Neuronal stem cell (in vitro differentiated cells): ENCODE measurements at regions not wholly inside any gene's neighbourhood (a gene's known extent, or its start where the extent isn't known, plus 50 kb on each side); places are given as distances from the start of the nearest gene placed in this dataset.
"Not testable (repeated sequence)": the region's sequence is repeated elsewhere in the genome, so short reads cannot be mapped to it uniquely, and the experiment has no call there.

Experiments
- DNase-seq: peaks from one replicate; pipeline ENCODE4 v3.0.0-alpha.2; 2013; ENCODE audit warnings: low spot score
- H2AFZ ChIP-seq: one replicate; pipeline ENCODE4 v1.6.1; 2013; ENCODE audit warnings: mild to moderate bottlenecking, low read length, inconsistent platforms
- H2AK5ac ChIP-seq: 2 replicates; pipeline ENCODE4 v1.6.1; 2013; ENCODE audit warnings: low read depth, mild to moderate bottlenecking, inconsistent platforms, low read length, moderate library complexity, mixed read lengths
- H2BK120ac ChIP-seq: 2 replicates; pipeline ENCODE4 v1.6.1; 2013; ENCODE audit warnings: low read depth, mild to moderate bottlenecking, inconsistent platforms, low read length, moderate library complexity, mixed read lengths
- H2BK12ac ChIP-seq: one replicate; pipeline ENCODE4 v1.6.1; 2013; ENCODE audit warnings: low read length, inconsistent platforms
- H2BK15ac ChIP-seq: 2 replicates; pipeline ENCODE4 v1.6.1; 2013; ENCODE audit warnings: mild to moderate bottlenecking, low read length, inconsistent platforms, mixed read lengths
- H2BK5ac ChIP-seq: one replicate; pipeline ENCODE4 v1.6.1; 2013; ENCODE audit warnings: inconsistent platforms, mild to moderate bottlenecking, low read length, moderate library complexity
- H3K14ac ChIP-seq: one replicate; pipeline ENCODE4 v1.6.1; 2013; ENCODE audit warnings: low read length, inconsistent platforms
- H3K18ac ChIP-seq: 2 replicates; pipeline ENCODE4 v1.6.1; 2013; ENCODE audit warnings: low read length, inconsistent platforms
- H3K23ac ChIP-seq: 2 replicates; pipeline ENCODE4 v1.6.1; 2013; ENCODE audit warnings: low read depth, mild to moderate bottlenecking, mixed read lengths, low read length, inconsistent platforms; ENCODE audit not compliant: poor library complexity
- H3K27ac ChIP-seq: replicated peaks from 3 replicates; pipeline ENCODE4 v1.5.1; 2013; ENCODE audit warnings: low read length, inconsistent platforms
- H3K27me3 ChIP-seq, 3 experiments: 2 replicates each; pipeline ENCODE4 v1.6.1; 2013; ENCODE audit warnings: low read length in 3 of 3, mild to moderate bottlenecking in 2 of 3, inconsistent platforms in 1 of 3, low read depth in 1 of 3, mixed read lengths in 1 of 3, moderate library complexity in 1 of 3; ENCODE audit not compliant: control insufficient read depth in 3 of 3, insufficient read depth in 3 of 3
- H3K36me3 ChIP-seq, 2 donors: replicated peaks in 1 of 2; 2 replicates each; pipeline ENCODE4 v1.6.1; 2013; ENCODE audit warnings: low read length in 2 of 2; ENCODE audit not compliant: control insufficient read depth in 2 of 2, insufficient read depth in 2 of 2
- H3K4ac ChIP-seq: 2 replicates; pipeline ENCODE4 v1.6.1; 2013; ENCODE audit warnings: inconsistent platforms, mild to moderate bottlenecking, low read length, moderate library complexity
- H3K4me1 ChIP-seq, 2 donors: 1 replicate in 1 of 2; 2 replicates in 1 of 2; pipeline ENCODE4 v1.6.1; 2013; ENCODE audit warnings: low read length in 2 of 2, low read depth in 1 of 2; ENCODE audit not compliant: control insufficient read depth in 2 of 2, insufficient read depth in 1 of 2
- H3K4me2 ChIP-seq: one replicate; pipeline ENCODE4 v1.6.1; 2013; ENCODE audit warnings: mild to moderate bottlenecking, low read length, inconsistent platforms; ENCODE audit not compliant: insufficient read depth, poor library complexity, severe bottlenecking
- H3K4me3 ChIP-seq, 2 donors: 2 replicates each; pipeline ENCODE4 v1.5.1; 2013; ENCODE audit warnings: low read length in 2 of 2, mild to moderate bottlenecking in 2 of 2, inconsistent platforms in 1 of 2, moderate library complexity in 1 of 2
- H3K79me1 ChIP-seq: one replicate; pipeline ENCODE4 v1.6.1; 2013; ENCODE audit warnings: low read depth, mild to moderate bottlenecking, inconsistent platforms, low read length, moderate library complexity
- H3K9ac ChIP-seq: one replicate; pipeline ENCODE4 v1.6.1; 2013; ENCODE audit warnings: mild to moderate bottlenecking, low read depth, low read length, inconsistent platforms; ENCODE audit not compliant: poor library complexity
- H3K9me3 ChIP-seq, 2 donors: replicated peaks in 1 of 2; 2 replicates each; pipeline versions ENCODE3 to v1.6.1; 2013; ENCODE audit warnings: low read length in 2 of 2, mild to moderate bottlenecking in 2 of 2, inconsistent platforms in 1 of 2, low read depth in 1 of 2, mixed read lengths in 1 of 2, moderate library complexity in 1 of 2; ENCODE audit not compliant: control insufficient read depth in 2 of 2, insufficient read depth in 1 of 2
- H4K8ac ChIP-seq: one replicate; pipeline ENCODE4 v1.6.1; 2013; ENCODE audit warnings: low read depth, mild to moderate bottlenecking, inconsistent platforms, low read length, moderate library complexity
- H4K91ac ChIP-seq: one replicate; pipeline ENCODE4 v1.6.1; 2013; ENCODE audit warnings: low read length, low read depth, mild to moderate bottlenecking, inconsistent platforms; ENCODE audit not compliant: poor library complexity
- WGBS, 2 donors: extraction: QIAGEN DNeasy Blood & Tissue Kit; methylation state at CpG; one replicate each; pipeline ENCODE4 v1.1.7; 2013; ENCODE audit warnings: missing lambda C conversion rate in 2 of 2, mixed read lengths in 1 of 2; ENCODE audit not compliant: insufficient read length in 2 of 2, insufficient replicate concordance in 1 of 2; ENCODE audit errors: extremely low coverage in 2 of 2; 5-methylcytosine and 5-hydroxymethylcytosine counted together

DNA sequence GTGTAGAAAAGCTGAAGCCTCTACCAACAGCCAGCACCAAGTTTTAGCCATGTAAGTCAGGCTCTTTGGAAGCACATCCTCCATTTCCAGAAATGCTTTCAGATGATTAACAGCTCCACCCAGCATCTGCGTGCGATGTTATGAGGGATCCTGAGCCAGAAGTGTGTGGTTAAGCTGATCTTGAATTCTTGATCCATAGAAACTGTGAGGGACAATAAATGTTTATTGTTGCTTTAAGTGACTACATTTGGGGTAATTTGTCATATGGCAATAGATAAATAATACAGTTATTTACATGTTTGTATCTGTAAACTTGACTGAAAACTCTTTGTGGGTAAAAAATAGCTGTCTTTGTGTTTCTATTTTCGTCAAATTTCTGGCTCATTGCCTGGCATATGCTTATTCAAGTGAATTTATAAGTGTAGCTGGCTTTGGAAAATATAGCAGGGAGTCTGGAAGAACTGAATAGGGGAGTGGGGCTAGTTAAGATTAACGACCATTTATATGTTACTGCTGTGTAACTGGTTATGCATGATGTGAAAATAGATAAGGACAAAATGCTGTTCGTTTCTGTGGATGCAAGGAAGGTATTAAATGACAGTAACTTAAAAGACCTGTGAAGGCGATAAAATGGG is 234.1 kb downstream of the LRRC70 start:
- no peak overlapping the region for H2AK5ac ChIP-seq
- DNase-seq = no peak
- no peak overlapping the region for H3K4me3 ChIP-seq
- no CpG with 5 or more reads among the region's 6 CpGs for WGBS, 2 donors
- no peak overlapping the region for H2AFZ ChIP-seq
- H3K36me3 ChIP-seq = no peaks in the 10 kb centered on the region
- H3K14ac ChIP-seq = no peak overlapping the region
- no peak overlapping the region for H2BK12ac ChIP-seq
- no peak overlapping the region for H3K23ac ChIP-seq
- no peak overlapping the region for H3K27ac ChIP-seq
- no peaks in the 10 kb centered on the region for H3K4me1 ChIP-seq
- no peaks in the 10 kb centered on the region for H3K79me1 ChIP-seq
- no peak overlapping the region for H4K91ac ChIP-seq
- H3K27me3 ChIP-seq = no peaks in the 10 kb centered on the region
- no peak overlapping the region for H2BK120ac ChIP-seq
- no peak overlapping the region for H3K4ac ChIP-seq
- no peak overlapping the region for H3K9ac ChIP-seq
- H3K18ac ChIP-seq = no peak overlapping the region
- H2BK5ac ChIP-seq = no peak overlapping the region
- H4K8ac ChIP-seq = no peak overlapping the region
- H3K4me2 ChIP-seq = no peak overlapping the region
- no peak overlapping the region for H2BK15ac ChIP-seq
- H3K9me3 ChIP-seq = no peaks in the 10 kb centered on the region

DNA sequence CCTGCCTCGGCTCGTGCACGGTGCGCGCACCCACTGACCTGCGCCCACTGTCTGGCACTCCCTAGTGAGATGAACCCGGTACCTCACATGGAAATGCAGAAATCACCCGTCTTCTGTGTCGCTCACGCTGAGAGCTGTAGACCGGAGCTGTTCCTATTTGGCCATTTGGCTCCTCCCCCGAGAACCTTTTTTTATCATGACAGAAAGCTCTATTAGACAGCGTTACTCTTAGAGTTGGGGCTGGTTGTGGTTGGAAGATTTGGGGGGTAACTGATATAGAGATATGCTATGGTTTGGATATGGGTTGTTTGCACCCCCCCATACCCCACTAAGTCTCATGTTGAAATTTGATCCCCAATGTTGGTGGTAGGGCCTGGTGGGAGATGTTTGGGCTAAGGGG is 226.2 kb downstream of the LRRC70 start:
- WGBS, 2 donors = no CpG with 5 or more reads among the region's 13 CpGs
- H3K18ac ChIP-seq, H3K79me1 ChIP-seq, H3K27me3 ChIP-seq, H3K9me3 ChIP-seq, H4K8ac ChIP-seq, H3K14ac ChIP-seq, H2BK15ac ChIP-seq, H2BK120ac ChIP-seq, DNase-seq, H4K91ac ChIP-seq, H3K9ac ChIP-seq, H2AFZ ChIP-seq, H2BK12ac ChIP-seq, H3K4me3 ChIP-seq, H2BK5ac ChIP-seq, H3K36me3 ChIP-seq, H3K23ac ChIP-seq, H3K4ac ChIP-seq, H3K27ac ChIP-seq, H2AK5ac ChIP-seq, H3K4me1 ChIP-seq, H3K4me2 ChIP-seq: not testable (repeated sequence)

DNA sequence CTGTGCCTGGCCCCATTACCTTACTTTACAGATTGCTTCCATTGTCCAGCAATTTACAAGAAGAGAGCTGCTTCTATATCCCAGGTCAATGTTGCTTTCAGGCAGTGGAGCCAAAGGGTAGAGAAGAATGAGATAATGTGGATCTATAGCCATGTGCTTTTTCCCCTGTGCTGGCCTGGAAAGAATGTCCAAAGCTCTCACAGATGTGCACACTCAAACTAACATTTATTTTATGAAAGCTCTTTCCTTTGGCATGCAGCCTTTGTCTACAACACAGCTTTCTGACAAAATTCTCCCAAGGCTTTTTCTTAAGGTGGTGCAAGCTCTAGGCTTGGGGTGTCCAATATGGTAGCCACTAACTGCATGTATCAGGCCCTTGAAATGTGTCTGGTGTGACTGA is 217.3 kb downstream of the LRRC70 start:
- no peak overlapping the region for H4K8ac ChIP-seq
- H3K4me3 ChIP-seq = no peak overlapping the region
- DNase-seq = no peak
- no peak overlapping the region for H2AFZ ChIP-seq
- H2AK5ac ChIP-seq = no peak overlapping the region
- no peak overlapping the region for H3K9ac ChIP-seq
- H3K4me1 ChIP-seq = no peaks in the 10 kb centered on the region
- H4K91ac ChIP-seq = no peak overlapping the region
- H3K23ac ChIP-seq = no peak overlapping the region
- H3K18ac ChIP-seq = no peak overlapping the region
- H2BK12ac ChIP-seq = no peak overlapping the region
- no peak overlapping the region for H3K4ac ChIP-seq
- H2BK15ac ChIP-seq = no peak overlapping the region
- H3K4me2 ChIP-seq = no peak overlapping the region
- no peak overlapping the region for H2BK5ac ChIP-seq
- no peaks in the 10 kb centered on the region for H3K27me3 ChIP-seq
- H2BK120ac ChIP-seq = no peak overlapping the region
- no peak overlapping the region for H3K14ac ChIP-seq
- no peaks in the 10 kb centered on the region for H3K79me1 ChIP-seq
- H3K27ac ChIP-seq = no peak overlapping the region
- no peaks in the 10 kb centered on the region for H3K36me3 ChIP-seq
- H3K9me3 ChIP-seq = peaks cover 0 to 2% of the 10 kb centered on the region in 2 donors

DNA sequence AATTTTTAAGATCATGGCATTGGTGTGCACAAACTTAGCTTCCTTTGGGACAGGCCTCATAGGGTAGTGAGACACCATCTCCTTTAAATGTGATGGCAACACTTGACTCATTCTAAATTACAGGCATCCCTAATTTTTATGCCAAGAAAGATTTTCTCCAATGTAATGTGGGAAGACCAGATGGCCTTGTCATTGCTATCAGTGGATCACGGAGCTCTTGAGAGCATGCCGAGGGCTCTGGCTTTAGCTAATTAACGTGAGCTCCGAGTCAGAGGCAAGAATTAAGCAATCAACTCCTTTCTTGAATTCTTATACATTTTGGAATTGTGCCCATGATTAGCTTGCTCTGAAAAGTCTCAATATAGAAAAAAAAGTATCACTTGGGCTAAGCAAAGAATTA is 215.8 kb downstream of the LRRC70 start:
- Histone ChIP-seq H2AK5ac (no peak overlapping the region), H2BK5ac (no peak overlapping the region), H3K18ac (no peak overlapping the region), H3K4me3 (no peak overlapping the region), H3K79me1 (no peaks in the 10 kb centered on the region), H3K23ac (no peak overlapping the region), H3K4me1 (no peaks in the 10 kb centered on the region), H3K4ac (no peak overlapping the region), H2BK12ac (no peak overlapping the region), H3K4me2 (no peak overlapping the region), H4K91ac (no peak overlapping the region), H2AFZ (no peak overlapping the region), H3K14ac (no peak overlapping the region), H3K9ac (no peak overlapping the region), H3K27ac (no peak overlapping the region), H2BK120ac (no peak overlapping the region), H4K8ac (no peak overlapping the region), H2BK15ac (no peak overlapping the region), H3K27me3 (no peaks in the 10 kb centered on the region), H3K9me3 (peaks cover 0 to 2% of the 10 kb centered on the region in 2 donors), H3K36me3 (no peaks in the 10 kb centered on the region)
- no CpG with 5 or more reads among the region's 4 CpGs for WGBS, 2 donors
- no peak for DNase-seq
